ENCODE measurements at regions not wholly inside any gene's neighbourhood (a gene's known extent, or its start where the extent isn't known, plus 50 kb on each side); places are given as distances from the start of the nearest gene placed in this dataset.

- 90% methylated on average over 5 of the region's 6 CpGs for WGBS (ENCODE audit: insufficient coverage)
- POLR2A ChIA-PET = no interaction called here
These were observed 484.7 kb downstream of the NPIPA7 start for GRCh38 chr16:16863672-16864071.

GRCh38 chr16:16864536-16864935, 485.6 kb downstream of the NPIPA7 start:
- no peak overlapping the region for H3K27ac ChIP-seq (ENCODE audit: low read length)
- Mint-ChIP-seq H3K36me3 (no peaks in the 10 kb centered on the region), H3K27me3 (peaks cover 4 to 7% of the 10 kb centered on the region in 2 donors), H3K4me3 (no peak overlapping the region), H3K4me1 (no peaks in the 10 kb centered on the region), H3K27ac (no peak overlapping the region), H3K9me3 (no peaks in the 10 kb centered on the region)
- WGBS (ENCODE audit: insufficient coverage) = 56% methylated on average over 1 of the region's 4 CpGs
- ATAC-seq (replicated peaks in 1 of 4) = no peak
- H3K4me1 ChIP-seq (ENCODE audit: control insufficient read depth in 1 of 2, extremely low read depth in 1 of 2, insufficient read depth in 2 of 2, low read length in 2 of 2) = no peaks in the 10 kb centered on the region
- ChIA-PET POLR2A (no interaction called here), CTCF (interaction anchor here in 1 of 2 donors (0.7 kb wide), 1 partner anchor 239 kb away, joined by 5 read pairs; no protein-coding TSS in a partner anchor)
- H3K4me3 ChIP-seq (ENCODE audit: control insufficient read depth in 1 of 2, extremely low read depth in 1 of 2, low read length in 1 of 2) = no peak overlapping the region
- H3K36me3 ChIP-seq (ENCODE audit: control insufficient read depth in 2 of 2, extremely low read depth in 1 of 2, insufficient read depth in 1 of 2, low read length in 1 of 2) = no peaks in the 10 kb centered on the region
- no peak for DNase-seq
- H3K27me3 ChIP-seq (replicated peaks in 1 of 2; ENCODE audit: control insufficient read depth in 2 of 2, extremely low read depth in 1 of 2, insufficient read depth in 2 of 2, low read length in 1 of 2) = peaks cover 0 to 4% of the 10 kb centered on the region in 2 experiments
- H3K9me3 ChIP-seq = no peaks in the 10 kb centered on the region

More at GRCh38 chr16:16863672-16864071, 484.7 kb downstream of the NPIPA7 start:
- Histone ChIP-seq H3K4me3 (ENCODE audit: control insufficient read depth in 1 of 2, extremely low read depth in 1 of 2, low read length in 1 of 2) (no peak overlapping the region), H3K4me1 (ENCODE audit: control insufficient read depth in 1 of 2, extremely low read depth in 1 of 2, insufficient read depth in 2 of 2, low read length in 2 of 2) (no peaks in the 10 kb centered on the region), H3K36me3 (ENCODE audit: control insufficient read depth in 2 of 2, extremely low read depth in 1 of 2, insufficient read depth in 1 of 2, low read length in 1 of 2) (no peaks in the 10 kb centered on the region), H3K27me3 (replicated peaks in 1 of 2; ENCODE audit: control insufficient read depth in 2 of 2, extremely low read depth in 1 of 2, insufficient read depth in 2 of 2, low read length in 1 of 2) (peaks cover 0 to 11% of the 10 kb centered on the region in 2 experiments), H3K27ac (ENCODE audit: low read length) (no peak overlapping the region), H3K9me3 (no peaks in the 10 kb centered on the region)
- CTCF ChIA-PET = interaction anchor here in 1 of 2 donors (0.7 kb wide), 2 partner anchors 238 to 694 kb away, joined by 5 to 6 read pairs; no protein-coding TSS in a partner anchor
- H3K27me3 Mint-ChIP-seq = peaks cover 4 to 15% of the 10 kb centered on the region in 2 donors
- H3K36me3 Mint-ChIP-seq = no peaks in the 10 kb centered on the region
- H3K4me1 Mint-ChIP-seq = no peaks in the 10 kb centered on the region
- DNase-seq = no peak
- no peak for ATAC-seq (replicated peaks in 1 of 4)
- no peaks in the 10 kb centered on the region for H3K9me3 Mint-ChIP-seq
- no peak overlapping the region for H3K27ac Mint-ChIP-seq
- H3K4me3 Mint-ChIP-seq = no peak overlapping the region

- ChIA-PET POLR2A (no interaction called here), CTCF (no interaction called here)
- peaks cover 0 to 4% of the 10 kb centered on the region in 2 experiments for H3K27me3 ChIP-seq (replicated peaks in 1 of 2; ENCODE audit: control insufficient read depth in 2 of 2, extremely low read depth in 1 of 2, insufficient read depth in 2 of 2, low read length in 1 of 2)
- no peak overlapping the region for H3K4me3 ChIP-seq (ENCODE audit: control insufficient read depth in 1 of 2, extremely low read depth in 1 of 2, low read length in 1 of 2)
- H3K4me1 Mint-ChIP-seq = no peaks in the 10 kb centered on the region
- H3K9me3 ChIP-seq = no peaks in the 10 kb centered on the region
- no peaks in the 10 kb centered on the region for H3K36me3 Mint-ChIP-seq
- no peak overlapping the region for H3K4me3 Mint-ChIP-seq
- DNase-seq = no peak
- no peak overlapping the region for H3K27ac ChIP-seq (ENCODE audit: low read length)
- H3K4me1 ChIP-seq (ENCODE audit: control insufficient read depth in 1 of 2, extremely low read depth in 1 of 2, insufficient read depth in 2 of 2, low read length in 2 of 2) = no peaks in the 10 kb centered on the region
- H3K9me3 Mint-ChIP-seq = no peaks in the 10 kb centered on the region
- no peak for ATAC-seq (replicated peaks in 1 of 4)
- no peak overlapping the region for H3K27ac Mint-ChIP-seq
- H3K27me3 Mint-ChIP-seq = peaks cover 6 to 13% of the 10 kb centered on the region in 2 donors
- no peaks in the 10 kb centered on the region for H3K36me3 ChIP-seq (ENCODE audit: control insufficient read depth in 2 of 2, extremely low read depth in 1 of 2, insufficient read depth in 1 of 2, low read length in 1 of 2)
- 43% methylated on average over 1 of the region's 3 CpGs for WGBS (ENCODE audit: insufficient coverage)
These were observed 486.4 kb downstream of the NPIPA7 start for GRCh38 chr16:16865374-16865773.

GRCh38 chr16:16867973-16868372, 489.0 kb downstream of the NPIPA7 start:
- H3K9me3 ChIP-seq = no peaks in the 10 kb centered on the region
- Mint-ChIP-seq H3K4me3 (no peak overlapping the region), H3K27ac (no peak overlapping the region), H3K36me3 (no peaks in the 10 kb centered on the region), H3K9me3 (no peaks in the 10 kb centered on the region), H3K4me1 (no peaks in the 10 kb centered on the region), H3K27me3 (peaks cover 14 to 28% of the 10 kb centered on the region in 2 donors)
- H3K36me3 ChIP-seq (ENCODE audit: control insufficient read depth in 2 of 2, extremely low read depth in 1 of 2, insufficient read depth in 1 of 2, low read length in 1 of 2) = no peaks in the 10 kb centered on the region
- CTCF ChIA-PET = interaction anchor here in 1 of 2 donors (0.7 kb wide), 1 partner anchor 360 kb away, joined by 5 read pairs; no protein-coding TSS in a partner anchor
- ATAC-seq (replicated peaks in 1 of 4) (no peak), DNase-seq (no peak)
- no peak overlapping the region for H3K27ac ChIP-seq (ENCODE audit: low read length)
- peaks cover 0 to 7% of the 10 kb centered on the region in 2 experiments for H3K27me3 ChIP-seq (replicated peaks in 1 of 2; ENCODE audit: control insufficient read depth in 2 of 2, extremely low read depth in 1 of 2, insufficient read depth in 2 of 2, low read length in 1 of 2)
- H3K4me3 ChIP-seq (ENCODE audit: control insufficient read depth in 1 of 2, extremely low read depth in 1 of 2, low read length in 1 of 2) = no peak overlapping the region
- POLR2A ChIA-PET = no interaction called here
- 75% methylated on average over 4 of the region's 7 CpGs for WGBS (ENCODE audit: insufficient coverage)
- H3K4me1 ChIP-seq (ENCODE audit: control insufficient read depth in 1 of 2, extremely low read depth in 1 of 2, insufficient read depth in 2 of 2, low read length in 2 of 2) = no peaks in the 10 kb centered on the region

DNA sequence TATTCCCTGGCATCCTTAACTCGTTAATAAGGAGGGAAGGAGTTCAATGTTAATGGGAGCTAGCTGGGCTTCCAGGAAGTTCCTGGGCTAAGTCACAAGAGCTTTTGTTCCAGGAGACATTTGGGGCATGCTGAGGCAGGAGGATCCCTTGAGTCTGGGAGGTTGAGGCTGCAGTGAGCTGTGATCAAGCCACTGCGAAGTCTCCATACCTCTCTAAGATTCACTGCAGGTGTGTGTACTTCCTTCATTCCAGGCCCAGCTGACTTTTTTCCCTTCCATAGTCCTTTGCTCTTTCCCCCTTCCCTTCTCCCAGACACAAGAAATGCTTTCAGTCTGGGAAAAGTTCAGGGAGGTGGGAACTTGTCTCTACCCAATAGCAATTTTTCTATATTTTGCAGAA, 489.8 kb downstream of the NPIPA7 start:
- ATAC-seq (replicated peaks in 1 of 4) = no peak
- Mint-ChIP-seq H3K4me1 (no peaks in the 10 kb centered on the region), H3K36me3 (no peaks in the 10 kb centered on the region), H3K27me3 (peaks cover 14 to 28% of the 10 kb centered on the region in 2 donors), H3K4me3 (no peak overlapping the region), H3K9me3 (no peaks in the 10 kb centered on the region), H3K27ac (no peak overlapping the region)
- Histone ChIP-seq H3K27me3 (replicated peaks in 1 of 2; ENCODE audit: control insufficient read depth in 2 of 2, extremely low read depth in 1 of 2, insufficient read depth in 2 of 2, low read length in 1 of 2) (peaks cover 0 to 7% of the 10 kb centered on the region in 2 experiments), H3K9me3 (no peaks in the 10 kb centered on the region), H3K27ac (ENCODE audit: low read length) (no peak overlapping the region), H3K36me3 (ENCODE audit: control insufficient read depth in 2 of 2, extremely low read depth in 1 of 2, insufficient read depth in 1 of 2, low read length in 1 of 2) (no peaks in the 10 kb centered on the region), H3K4me1 (ENCODE audit: control insufficient read depth in 1 of 2, extremely low read depth in 1 of 2, insufficient read depth in 2 of 2, low read length in 2 of 2) (no peaks in the 10 kb centered on the region), H3K4me3 (ENCODE audit: control insufficient read depth in 1 of 2, extremely low read depth in 1 of 2, low read length in 1 of 2) (no peak overlapping the region)
- POLR2A ChIA-PET = no interaction called here
- CTCF ChIA-PET = interaction anchor here (0.5 to 0.8 kb wide), 2 partner anchors 19 to 26 kb away, joined by 4 read pairs; no protein-coding TSS in a partner anchor
- WGBS (ENCODE audit: insufficient coverage) = no CpG with 5 or more reads among the region's 2 CpGs
- DNase-seq = no peak

DNA sequence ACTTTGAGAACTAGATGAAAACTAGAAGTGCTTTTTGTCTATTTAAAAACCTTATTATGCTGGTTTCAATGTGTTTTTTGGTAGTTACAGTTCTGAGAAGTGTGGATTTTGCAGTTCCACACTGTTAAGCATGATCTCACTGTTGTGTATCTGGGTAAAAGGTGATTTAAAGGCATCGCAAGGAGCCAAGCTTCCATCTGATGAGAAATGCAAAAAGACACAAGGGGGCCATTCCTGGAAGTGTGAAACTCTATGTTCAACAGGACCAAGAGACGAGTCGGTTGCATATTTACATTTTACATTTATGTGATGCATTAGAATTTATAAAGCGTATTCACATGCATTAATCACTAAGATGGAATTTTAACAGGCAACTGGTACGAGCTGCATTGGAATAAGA, 490.8 kb downstream of the NPIPA7 start:
- peaks cover 18 to 30% of the 10 kb centered on the region in 2 donors for H3K27me3 Mint-ChIP-seq
- DNase-seq (no peak), ATAC-seq (replicated peaks in 1 of 4) (no peak)
- CTCF ChIA-PET = interaction anchor here in 1 of 2 donors (0.8 kb wide), 1 partner anchor 25 kb away, joined by 4 read pairs; no protein-coding TSS in a partner anchor
- H3K4me1 Mint-ChIP-seq = no peaks in the 10 kb centered on the region
- 80% methylated on average over 1 of the region's 5 CpGs for WGBS (ENCODE audit: insufficient coverage)
- Histone ChIP-seq H3K4me1 (ENCODE audit: control insufficient read depth in 1 of 2, extremely low read depth in 1 of 2, insufficient read depth in 2 of 2, low read length in 2 of 2) (no peaks in the 10 kb centered on the region), H3K27me3 (replicated peaks in 1 of 2; ENCODE audit: control insufficient read depth in 2 of 2, extremely low read depth in 1 of 2, insufficient read depth in 2 of 2, low read length in 1 of 2) (peaks cover 0 to 7% of the 10 kb centered on the region in 2 experiments), H3K36me3 (ENCODE audit: control insufficient read depth in 2 of 2, extremely low read depth in 1 of 2, insufficient read depth in 1 of 2, low read length in 1 of 2) (no peaks in the 10 kb centered on the region), H3K9me3 (no peaks in the 10 kb centered on the region), H3K4me3 (ENCODE audit: control insufficient read depth in 1 of 2, extremely low read depth in 1 of 2, low read length in 1 of 2) (no peak overlapping the region), H3K27ac (ENCODE audit: low read length) (no peak overlapping the region)
- no peaks in the 10 kb centered on the region for H3K9me3 Mint-ChIP-seq
- no peak overlapping the region for H3K27ac Mint-ChIP-seq
- H3K4me3 Mint-ChIP-seq = no peak overlapping the region
- POLR2A ChIA-PET = no interaction called here
- no peaks in the 10 kb centered on the region for H3K36me3 Mint-ChIP-seq

DNA sequence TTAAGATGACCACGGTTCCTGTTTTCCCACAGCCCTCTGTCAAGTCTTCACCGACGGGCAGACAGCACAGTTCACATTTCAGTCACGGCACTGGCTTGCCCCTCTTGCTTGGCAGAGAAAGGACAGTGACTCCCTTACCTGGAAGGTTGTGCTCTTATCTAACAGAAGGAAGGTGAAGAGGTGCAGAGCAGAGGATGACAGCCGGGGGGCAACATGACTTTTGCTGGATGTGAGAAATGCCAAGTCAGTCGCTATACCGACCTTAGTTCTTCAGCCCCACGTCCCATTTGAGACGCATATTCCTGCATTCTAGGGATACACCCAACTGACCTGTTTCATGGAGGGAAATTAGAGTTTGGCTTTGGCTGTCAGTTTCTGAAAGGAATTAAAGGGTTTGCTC, 492.3 kb downstream of the NPIPA7 start:
- DNase-seq = no peak
- H3K9me3 ChIP-seq = no peaks in the 10 kb centered on the region
- peaks cover 0 to 7% of the 10 kb centered on the region in 2 experiments for H3K27me3 ChIP-seq (replicated peaks in 1 of 2; ENCODE audit: control insufficient read depth in 2 of 2, extremely low read depth in 1 of 2, insufficient read depth in 2 of 2, low read length in 1 of 2)
- Mint-ChIP-seq H3K9me3 (no peaks in the 10 kb centered on the region), H3K36me3 (no peaks in the 10 kb centered on the region), H3K27ac (no peak overlapping the region), H3K4me3 (no peak overlapping the region), H3K4me1 (no peaks in the 10 kb centered on the region), H3K27me3 (peaks cover 23 to 30% of the 10 kb centered on the region in 2 donors)
- H3K36me3 ChIP-seq (ENCODE audit: control insufficient read depth in 2 of 2, extremely low read depth in 1 of 2, insufficient read depth in 1 of 2, low read length in 1 of 2) = no peaks in the 10 kb centered on the region
- no peak for ATAC-seq (replicated peaks in 1 of 4)
- no peaks in the 10 kb centered on the region for H3K4me1 ChIP-seq (ENCODE audit: control insufficient read depth in 1 of 2, extremely low read depth in 1 of 2, insufficient read depth in 2 of 2, low read length in 2 of 2)
- WGBS (ENCODE audit: insufficient coverage) = 72% methylated on average over 3 of the region's 9 CpGs
- POLR2A ChIA-PET = no interaction called here
- H3K4me3 ChIP-seq (ENCODE audit: control insufficient read depth in 1 of 2, extremely low read depth in 1 of 2, low read length in 1 of 2) = no peak overlapping the region
- CTCF ChIA-PET = no interaction called here
- H3K27ac ChIP-seq (ENCODE audit: low read length) = no peak overlapping the region
